NOMO-1 treated with dmso at 0.1 percent for 144 hours (cell line): ENCODE measurements at regions not wholly inside any gene's neighbourhood (a gene's known extent, or its start where the extent isn't known, plus 50 kb on each side); places are given as distances from the start of the nearest gene placed in this dataset.
"Not testable (repeated sequence)": the region's sequence is repeated elsewhere in the genome, so short reads cannot be mapped to it uniquely, and the experiment has no call there.

ENCODE experiments used
- DNase-seq: peaks from one replicate; lab custom pipeline; 2025; ENCODE audit not compliant: unreplicated experiment; lab: John Stamatoyannopoulos, UW

- DNase-seq, result no peak
Observed at GRCh38 chrX:120718969-120719368, 89.1 kb upstream of the C1GALT1C1 start.

DNA sequence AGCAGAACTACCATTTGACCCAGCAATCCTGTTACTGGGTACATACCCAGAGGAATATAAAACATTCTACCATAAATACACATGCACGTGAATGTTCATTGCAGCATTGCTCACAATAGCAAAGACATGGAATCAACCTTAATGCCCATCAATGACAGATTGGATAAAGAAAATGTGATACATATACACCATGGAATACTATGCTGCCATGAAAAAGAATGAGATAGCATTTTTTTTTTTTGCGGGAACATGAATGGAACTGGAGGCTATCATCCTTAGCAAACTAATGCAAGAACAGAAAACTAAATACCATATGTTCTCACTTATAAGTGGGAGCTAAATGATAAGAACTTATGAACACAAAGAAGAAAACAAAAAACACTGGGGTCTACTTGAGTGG lies 72.5 kb upstream of the C1GALT1C1 start:
- DNase-seq, result not testable (repeated sequence)

DNA sequence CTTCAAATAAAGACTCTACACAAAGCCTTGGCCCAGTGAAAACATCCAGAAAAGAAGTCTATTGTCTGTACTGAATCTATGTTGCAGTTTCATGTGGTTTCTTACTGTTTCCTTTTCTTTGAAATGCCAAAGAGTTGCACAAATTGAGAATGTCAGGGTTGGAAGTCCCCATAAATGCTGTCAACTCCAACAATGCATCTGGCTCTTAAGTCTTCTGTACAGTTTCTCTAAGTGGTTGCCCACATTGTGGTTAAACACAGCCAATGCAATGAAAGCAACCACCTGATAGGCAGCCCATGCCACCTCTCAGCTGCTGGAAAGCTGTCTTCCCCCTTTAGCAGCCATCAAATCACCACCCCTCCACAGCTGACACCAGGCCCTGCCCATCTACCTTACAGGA lies 67.2 kb upstream of the C1GALT1C1 start:
- no peak for DNase-seq

DNA sequence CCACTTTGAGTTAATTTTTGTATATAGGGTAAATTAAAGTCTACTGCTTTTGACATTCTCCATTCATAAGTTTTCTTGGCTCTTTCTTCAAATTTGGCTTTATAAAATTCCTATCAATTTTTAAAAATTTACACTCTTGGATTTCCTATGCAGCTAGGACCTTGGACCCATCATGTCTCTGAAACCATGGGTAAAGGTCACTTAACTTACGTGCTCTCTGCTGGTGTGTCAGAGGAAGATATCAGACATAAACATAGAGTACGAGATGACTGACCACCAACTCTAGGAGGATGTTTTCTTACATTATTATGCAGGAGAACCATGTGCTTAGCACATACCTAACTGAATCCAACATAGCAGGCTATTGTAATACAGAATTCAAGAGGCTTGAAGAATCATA lies 62.5 kb upstream of the C1GALT1C1 start:
- no peak for DNase-seq

- DNase-seq, result no peak
Observed at GRCh38 chrX:120690941-120691340, 61.1 kb upstream of the C1GALT1C1 start.

DNA sequence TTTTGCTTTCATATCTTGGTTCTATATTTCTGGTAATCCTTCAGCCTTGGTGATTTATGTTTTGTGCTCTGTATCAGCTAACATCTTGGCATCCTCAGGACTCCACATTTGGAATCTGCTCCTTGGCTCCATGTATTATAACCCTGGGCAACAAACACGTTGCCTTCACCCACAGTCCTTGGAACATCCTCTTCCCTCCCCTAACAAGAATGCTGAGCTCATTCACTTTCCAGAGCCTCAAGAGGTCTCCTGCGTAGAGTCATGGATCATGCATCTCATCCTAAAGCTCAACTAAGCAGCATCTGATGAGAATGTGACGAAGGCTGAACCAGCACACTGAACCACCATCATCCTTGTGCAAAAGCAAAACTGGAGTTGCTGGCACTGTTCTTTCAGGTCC lies 60.5 kb upstream of the C1GALT1C1 start:
- DNase-seq, result no peak

GRCh38 chrX:120680090-120680489 lies 50.2 kb upstream of the C1GALT1C1 start:
- no peak for DNase-seq
